Spleen (tissue), 7 donors: ENCODE measurements at regions not wholly inside any gene's neighbourhood (a gene's known extent, or its start where the extent isn't known, plus 50 kb on each side); places are given as distances from the start of the nearest gene placed in this dataset.
"Not testable (repeated sequence)": the region's sequence is repeated elsewhere in the genome, so short reads cannot be mapped to it uniquely, and the experiment has no call there.

Experiments
- POLR2A ChIP-seq, 3 donors: fragments of 450-650 bp; IDR thresholded peaks; one replicate each; pipeline ENCODE4 v1.5.1; 2017; ENCODE audit warnings: antibody characterized with exemption in 3 of 3, mild to moderate bottlenecking in 1 of 3
- POLR2AphosphoS5 ChIP-seq, 3 donors: sonication (generic); formaldehyde crosslinking; IDR thresholded peaks; one replicate each; pipeline ENCODE4 v1.5.1; 2017; ENCODE audit warnings: antibody characterized with exemption in 3 of 3
- TF ChIP-seq, protein P1 (sequence below), 11 experiments: fragments of 200-600 bp in 7 of 11; fragments of 450-650 bp in 4 of 11; sonication (generic) in 4 of 11; IDR thresholded peaks in 8 of 11; conservative IDR thresholded peaks in 3 of 11; 1 replicate in 7 of 11; 2 replicates in 4 of 11; pipeline versions ENCODE4 v1.4.0 to v1.8.0; 2016 to 2021; ENCODE audit warnings: antibody characterized with exemption in 11 of 11, inconsistent platforms in 4 of 11, mild to moderate bottlenecking in 1 of 11
- donor health status: DM: no; HTN: no; CAD: no; lungs with moderate emphysema.
- donor health status: DM: no; HTN: no; CAD: no.
- donor health status: DM: no; HTN: no; CAD: no.

DNA sequence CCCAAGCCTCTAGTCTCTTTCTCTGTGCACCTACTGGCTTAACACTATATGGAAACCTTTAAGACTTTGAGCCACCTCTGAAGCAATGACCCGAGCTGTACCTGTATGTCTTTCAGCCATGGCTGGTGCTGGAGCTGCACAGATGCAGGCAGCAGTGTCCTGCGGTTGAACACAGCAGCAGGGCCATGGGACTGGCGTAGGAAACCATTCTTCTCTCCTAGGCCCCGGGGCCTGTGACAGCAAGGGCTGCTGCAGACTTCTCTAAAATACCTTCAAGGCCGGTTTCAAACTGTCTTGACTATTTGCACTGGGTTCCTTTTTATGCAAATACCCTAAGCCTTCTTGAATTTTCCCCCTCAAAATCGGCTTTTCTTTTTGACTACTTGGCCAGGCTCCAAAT, 243.6 kb downstream of the CWH43 start:
- TF ChIP-seq, protein P1, sequence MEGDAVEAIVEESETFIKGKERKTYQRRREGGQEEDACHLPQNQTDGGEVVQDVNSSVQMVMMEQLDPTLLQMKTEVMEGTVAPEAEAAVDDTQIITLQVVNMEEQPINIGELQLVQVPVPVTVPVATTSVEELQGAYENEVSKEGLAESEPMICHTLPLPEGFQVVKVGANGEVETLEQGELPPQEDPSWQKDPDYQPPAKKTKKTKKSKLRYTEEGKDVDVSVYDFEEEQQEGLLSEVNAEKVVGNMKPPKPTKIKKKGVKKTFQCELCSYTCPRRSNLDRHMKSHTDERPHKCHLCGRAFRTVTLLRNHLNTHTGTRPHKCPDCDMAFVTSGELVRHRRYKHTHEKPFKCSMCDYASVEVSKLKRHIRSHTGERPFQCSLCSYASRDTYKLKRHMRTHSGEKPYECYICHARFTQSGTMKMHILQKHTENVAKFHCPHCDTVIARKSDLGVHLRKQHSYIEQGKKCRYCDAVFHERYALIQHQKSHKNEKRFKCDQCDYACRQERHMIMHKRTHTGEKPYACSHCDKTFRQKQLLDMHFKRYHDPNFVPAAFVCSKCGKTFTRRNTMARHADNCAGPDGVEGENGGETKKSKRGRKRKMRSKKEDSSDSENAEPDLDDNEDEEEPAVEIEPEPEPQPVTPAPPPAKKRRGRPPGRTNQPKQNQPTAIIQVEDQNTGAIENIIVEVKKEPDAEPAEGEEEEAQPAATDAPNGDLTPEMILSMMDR (IDR thresholded peaks at IDR 0.05 in 8 of 11, conservative IDR thresholded peaks at IDR 0.05 in 3 of 11): not testable (repeated sequence)
- not testable (repeated sequence) for TF ChIP-seq POLR2A, POLR2AphosphoS5 (IDR thresholded peaks at IDR 0.05)
